KMS-11 (cell line): ENCODE measurements at regions not wholly inside any gene's neighbourhood (a gene's known extent, or its start where the extent isn't known, plus 50 kb on each side); places are given as distances from the start of the nearest gene placed in this dataset.
A peak's percentile ranks its signal among the peaks of the same experiment; 100 is the strongest.

Experiments used
- H2AFZ ChIP-seq: fragments of 200-600 bp; sonication (generic); 2 replicates; pipeline ENCODE4 v1.6.1; 2016; ENCODE audit warnings: antibody characterized with exemption, mixed run types, low read depth
- H3K27ac ChIP-seq: fragments of 200-600 bp; sonication (generic); 2 replicates; pipeline ENCODE4 v1.6.1; 2016; ENCODE audit warnings: mild to moderate bottlenecking, mixed run types
- H3K27me3 ChIP-seq: fragments of 200-600 bp; sonication (generic); 2 replicates; pipeline ENCODE4 v1.6.1; 2017; ENCODE audit warnings: mild to moderate bottlenecking, low read depth, mixed run types, moderate library complexity; ENCODE audit not compliant: insufficient read depth
- H3K36me3 ChIP-seq: fragments of 200-600 bp; sonication (generic); 2 replicates; pipeline ENCODE4 v1.6.1; 2017; ENCODE audit warnings: mild to moderate bottlenecking, mixed run types; ENCODE audit not compliant: insufficient read depth
- H3K4me1 ChIP-seq: fragments of 200-600 bp; sonication (generic); 2 replicates; pipeline ENCODE4 v1.6.1; 2016; ENCODE audit warnings: mild to moderate bottlenecking, low read depth, mixed run types; ENCODE audit not compliant: poor library complexity, severe bottlenecking
- H3K4me2 ChIP-seq: fragments of 200-600 bp; sonication (generic); 2 replicates; pipeline ENCODE4 v1.7.0; 2016; ENCODE audit warnings: mild to moderate bottlenecking, mixed run types
- H3K4me3 ChIP-seq: fragments of 200-600 bp; sonication (generic); IDR thresholded peaks from 2 replicates; pipeline ENCODE4 v1.6.1; 2017; ENCODE audit warnings: low read depth, low read length, mixed read lengths; ENCODE audit not compliant: insufficient read depth
- H3K79me2 ChIP-seq: fragments of 200-600 bp; sonication (generic); 2 replicates; pipeline ENCODE4 v1.6.1; 2016; ENCODE audit warnings: low read depth, mixed run types; ENCODE audit not compliant: insufficient read depth
- H3K9ac ChIP-seq: fragments of 200-600 bp; sonication (generic); 2 replicates; pipeline ENCODE4 v1.6.1; 2016; ENCODE audit warnings: mild to moderate bottlenecking, mixed run types
- H4K20me1 ChIP-seq: fragments of 200-600 bp; sonication (generic); 2 replicates; pipeline ENCODE4 v1.6.1; 2016; ENCODE audit warnings: mild to moderate bottlenecking, mixed run types; ENCODE audit not compliant: insufficient read depth
- TF ChIP-seq, protein P1 (sequence below): fragments of 200-600 bp; sonication (generic); conservative IDR thresholded peaks from 2 replicates; pipeline ENCODE4 v1.6.1; 2017; ENCODE audit warnings: low read depth, mild to moderate bottlenecking, antibody characterized with exemption, low read length, moderate library complexity, mixed read lengths

- Histone ChIP-seq H4K20me1 (no peaks in the 10 kb centered on the region), H3K4me1 (no peaks in the 10 kb centered on the region), H2AFZ (no peak overlapping the region), H3K27me3 (no peaks in the 10 kb centered on the region), H3K79me2 (no peaks in the 10 kb centered on the region), H3K27ac (no peak overlapping the region), H3K36me3 (no peaks in the 10 kb centered on the region), H3K4me3 (no peak overlapping the region), H3K9ac (no peak overlapping the region), H3K4me2 (no peak overlapping the region)
- TF ChIP-seq, protein P1, sequence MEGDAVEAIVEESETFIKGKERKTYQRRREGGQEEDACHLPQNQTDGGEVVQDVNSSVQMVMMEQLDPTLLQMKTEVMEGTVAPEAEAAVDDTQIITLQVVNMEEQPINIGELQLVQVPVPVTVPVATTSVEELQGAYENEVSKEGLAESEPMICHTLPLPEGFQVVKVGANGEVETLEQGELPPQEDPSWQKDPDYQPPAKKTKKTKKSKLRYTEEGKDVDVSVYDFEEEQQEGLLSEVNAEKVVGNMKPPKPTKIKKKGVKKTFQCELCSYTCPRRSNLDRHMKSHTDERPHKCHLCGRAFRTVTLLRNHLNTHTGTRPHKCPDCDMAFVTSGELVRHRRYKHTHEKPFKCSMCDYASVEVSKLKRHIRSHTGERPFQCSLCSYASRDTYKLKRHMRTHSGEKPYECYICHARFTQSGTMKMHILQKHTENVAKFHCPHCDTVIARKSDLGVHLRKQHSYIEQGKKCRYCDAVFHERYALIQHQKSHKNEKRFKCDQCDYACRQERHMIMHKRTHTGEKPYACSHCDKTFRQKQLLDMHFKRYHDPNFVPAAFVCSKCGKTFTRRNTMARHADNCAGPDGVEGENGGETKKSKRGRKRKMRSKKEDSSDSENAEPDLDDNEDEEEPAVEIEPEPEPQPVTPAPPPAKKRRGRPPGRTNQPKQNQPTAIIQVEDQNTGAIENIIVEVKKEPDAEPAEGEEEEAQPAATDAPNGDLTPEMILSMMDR, result no peak
Observed at GRCh38 chr2:62423235-62423634, 82.8 kb downstream of the TMEM17 start.

DNA sequence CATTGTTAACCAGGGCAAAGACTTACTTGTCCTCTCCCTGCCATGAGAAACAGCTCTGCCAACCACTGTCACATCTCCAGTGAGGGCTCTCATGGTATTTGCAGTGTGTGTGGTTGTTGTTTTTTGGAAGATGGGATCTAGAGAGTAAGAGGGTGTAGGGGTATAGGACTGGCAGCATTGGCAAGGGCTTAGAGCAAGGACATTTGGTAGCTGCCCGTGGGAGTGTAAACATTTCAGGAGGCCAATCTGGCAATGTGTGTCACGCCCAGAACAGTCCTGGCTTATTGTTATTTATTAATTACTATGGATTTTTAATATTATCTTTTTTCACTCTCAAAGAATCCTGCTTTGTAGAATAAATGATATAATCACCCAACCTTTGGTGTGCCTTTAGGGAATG, 90.5 kb downstream of the TMEM17 start:
- peak overlapping the region; percentile 62 for H2AFZ ChIP-seq
- H3K4me1 ChIP-seq, result peaks cover 49% of the 10 kb centered on the region
- peak overlapping the region; percentile 63 for H3K27ac ChIP-seq
- H3K4me3 ChIP-seq, result no peak overlapping the region
- peak overlapping the region; percentile 65 for H3K4me2 ChIP-seq
- H3K36me3 ChIP-seq, result no peaks in the 10 kb centered on the region
- no peaks in the 10 kb centered on the region for H4K20me1 ChIP-seq
- TF ChIP-seq, protein P1, result no peak
- H3K9ac ChIP-seq, result peak overlapping the region; percentile 35; the same call in 1 of the 2 replicates
- H3K79me2 ChIP-seq, result no peaks in the 10 kb centered on the region
- no peaks in the 10 kb centered on the region for H3K27me3 ChIP-seq

DNA sequence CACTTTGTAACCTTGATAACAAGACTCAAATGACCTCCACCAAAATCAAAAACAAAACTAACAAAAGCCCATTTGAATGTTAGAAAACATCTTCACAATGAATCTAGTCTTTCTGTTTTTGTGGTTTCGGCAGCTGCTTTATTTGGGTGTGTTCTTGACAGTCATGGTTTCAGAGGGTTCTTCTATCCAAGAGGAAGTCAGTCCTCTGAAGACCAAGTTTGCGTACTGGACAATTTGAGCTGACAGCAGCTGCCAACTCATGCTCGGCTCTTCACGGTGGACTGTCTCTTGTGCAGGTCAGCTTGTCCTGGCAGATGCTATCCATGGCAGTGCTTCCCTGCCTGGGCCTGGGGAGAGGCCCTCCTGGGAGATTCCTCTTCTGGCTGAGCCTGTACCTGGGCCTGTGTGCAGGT, 91.0 kb downstream of the TMEM17 start:
- peak overlapping the region; percentile 63 for H3K27ac ChIP-seq
- peak overlapping the region; percentile 65 for H3K4me2 ChIP-seq
- H3K4me1 ChIP-seq, result peaks cover 49% of the 10 kb centered on the region
- no peaks in the 10 kb centered on the region for H3K79me2 ChIP-seq
- no peaks in the 10 kb centered on the region for H4K20me1 ChIP-seq
- H3K27me3 ChIP-seq, result no peaks in the 10 kb centered on the region
- TF ChIP-seq, protein P1, result no peak
- peak overlapping the region; percentile 62 for H2AFZ ChIP-seq
- no peaks in the 10 kb centered on the region for H3K36me3 ChIP-seq
- no peak overlapping the region for H3K4me3 ChIP-seq
- peak overlapping the region; percentile 35; the same call in 1 of the 2 replicates for H3K9ac ChIP-seq

DNA sequence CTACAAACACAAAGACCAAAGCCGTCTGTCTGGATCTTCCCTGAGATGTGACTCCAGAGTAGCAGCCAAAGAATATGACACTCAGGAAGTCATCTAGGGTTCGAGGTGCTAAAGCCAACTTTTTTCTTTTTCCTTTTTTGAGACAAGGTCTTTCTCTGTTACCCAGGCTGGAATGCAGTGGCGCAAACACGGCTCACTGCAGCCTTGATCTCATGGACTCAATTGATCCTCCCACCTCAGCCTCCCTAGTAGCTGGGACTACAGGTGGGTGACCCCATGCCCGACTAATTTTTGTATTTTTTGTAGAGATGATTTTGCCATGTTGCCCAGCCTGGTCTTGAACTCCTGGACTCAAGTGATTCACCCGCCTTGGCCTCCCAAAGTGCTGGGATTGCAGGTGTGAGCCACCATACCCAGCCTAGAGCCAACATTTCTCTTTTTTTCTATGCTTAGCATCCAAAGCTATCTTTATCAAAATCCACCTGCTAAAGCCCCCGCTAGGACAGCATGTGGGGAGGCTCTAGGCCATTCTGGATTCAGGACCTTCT, 92.8 kb downstream of the TMEM17 start:
- H3K79me2 ChIP-seq, result no peaks in the 10 kb centered on the region
- H3K36me3 ChIP-seq, result no peaks in the 10 kb centered on the region
- no peaks in the 10 kb centered on the region for H4K20me1 ChIP-seq
- H3K27ac ChIP-seq, result peak overlapping the region; percentile 63; the same call in 1 of the 2 replicates
- H3K9ac ChIP-seq, result no peak overlapping the region
- TF ChIP-seq, protein P1, result no peak
- H3K4me2 ChIP-seq, result 0 out of 2 replicates have a peak overlapping the region, but pooled peaks have one; percentile 65
- H3K27me3 ChIP-seq, result no peaks in the 10 kb centered on the region
- H2AFZ ChIP-seq, result no peak overlapping the region
- H3K4me1 ChIP-seq, result peaks cover 49% of the 10 kb centered on the region
- no peak overlapping the region for H3K4me3 ChIP-seq
